Neural cell (in vitro differentiated cells): ENCODE measurements at regions not wholly inside any gene's neighbourhood (a gene's known extent, or its start where the extent isn't known, plus 50 kb on each side); places are given as distances from the start of the nearest gene placed in this dataset.

Experiments
- H2AFZ ChIP-seq: fragments of 200-600, 300-800 bp; sonication (generic), shearing (Covaris generic); 2 replicates; pipeline ENCODE4 v1.6.0; 2014; ENCODE audit warnings: low read depth, mild to moderate bottlenecking, antibody characterized with exemption, low read length, moderate library complexity
- H3F3A ChIP-seq: fragments of 200-600 bp; shearing (Covaris generic); 2 replicates; pipeline ENCODE4 v1.6.1; 2016; ENCODE audit warnings: mild to moderate bottlenecking, moderate library complexity, mixed read lengths, antibody characterized with exemption, low read length; ENCODE audit not compliant: insufficient read depth, poor library complexity, severe bottlenecking
- H3K27ac ChIP-seq: fragments of 200-600, 300-800 bp; sonication (generic), shearing (Covaris generic); 2 replicates; pipeline ENCODE4 v1.5.1; 2014; ENCODE audit warnings: mild to moderate bottlenecking, low read length, moderate library complexity
- H3K27me3 ChIP-seq: fragments of 300-800, 200-600 bp; sonication (generic), shearing (Covaris generic); 2 replicates; pipeline ENCODE4 v1.6.0; 2014; ENCODE audit warnings: mild to moderate bottlenecking, low read depth, low read length, moderate library complexity; ENCODE audit not compliant: insufficient read depth
- H3K36me3 ChIP-seq: fragments of 300-800, 200-600 bp; sonication (generic), shearing (Covaris generic); 2 replicates; pipeline ENCODE4 v1.5.1; 2014; ENCODE audit warnings: mild to moderate bottlenecking, antibody characterized with exemption, low read length, moderate library complexity; ENCODE audit not compliant: insufficient read depth
- H3K4me2 ChIP-seq: fragments of 300-800, 200-600 bp; sonication (generic), shearing (Covaris generic); 2 replicates; pipeline ENCODE4 v1.6.0; 2014; ENCODE audit warnings: mild to moderate bottlenecking, low read length
- H3K4me3 ChIP-seq: fragments of 300-800, 200-600 bp; sonication (generic), shearing (Covaris generic); 2 replicates; pipeline ENCODE4 v1.5.1; 2014; ENCODE audit warnings: mild to moderate bottlenecking, low read length, moderate library complexity
- H3K79me2 ChIP-seq: fragments of 200-600 bp; shearing (Covaris generic); replicated peaks from 2 replicates; pipeline ENCODE4 v1.6.0; 2014; ENCODE audit warnings: mild to moderate bottlenecking, low read length, moderate library complexity; ENCODE audit not compliant: insufficient read depth
- H3K9ac ChIP-seq: fragments of 300-800, 200-600 bp; sonication (generic), shearing (Covaris generic); 2 replicates; pipeline ENCODE4 v1.6.1; 2016; ENCODE audit warnings: mild to moderate bottlenecking, low read length, mixed read lengths
- H3K9me2 ChIP-seq: fragments of 200-600 bp; shearing (Covaris generic); 2 replicates; pipeline ENCODE4 v1.6.1; 2016; ENCODE audit warnings: mild to moderate bottlenecking, low read length, mixed read lengths; ENCODE audit not compliant: insufficient read depth
- H3K9me3 ChIP-seq: fragments of 200-600, 300-800 bp; sonication (generic), shearing (Covaris generic); 2 replicates; pipeline ENCODE4 v1.6.1; 2016; ENCODE audit warnings: mild to moderate bottlenecking, mixed run types, low read length, moderate library complexity, mixed read lengths
- H4K20me1 ChIP-seq: fragments of 200-600 bp; shearing (Covaris generic); 2 replicates; pipeline ENCODE4 v1.6.1; 2016; ENCODE audit warnings: mild to moderate bottlenecking, mixed run types; ENCODE audit not compliant: insufficient read depth
- CTCF ChIP-seq: fragments of 450-650 bp; IDR thresholded peaks from 2 replicates; pipeline ENCODE4 v1.5.1; 2014; ENCODE audit warnings: antibody characterized with exemption, mild to moderate bottlenecking, moderate library complexity; ENCODE audit not compliant: poor library complexity, severe bottlenecking
- EP300 ChIP-seq: fragments of 450-650 bp; conservative IDR thresholded peaks from 2 replicates; pipeline ENCODE4 v1.6.1; 2014; ENCODE audit warnings: antibody characterized with exemption, mild to moderate bottlenecking, moderate library complexity; ENCODE audit not compliant: poor library complexity, severe bottlenecking
- EZH2 ChIP-seq: fragments of 200-600, 300-800 bp; shearing (Covaris generic), sonication (generic); IDR thresholded peaks from 2 replicates; pipeline ENCODE4 v1.6.1; 2014; ENCODE audit warnings: antibody characterized with exemption, low read length, borderline replicate concordance, mild to moderate bottlenecking; ENCODE audit not compliant: insufficient read depth, poor library complexity, severe bottlenecking
- MXI1 ChIP-seq: fragments of 450-650 bp; conservative IDR thresholded peaks from 2 replicates; pipeline ENCODE4 v1.6.1; 2014; ENCODE audit warnings: antibody characterized with exemption, mild to moderate bottlenecking; ENCODE audit not compliant: poor library complexity, severe bottlenecking
- POLR2AphosphoS5 ChIP-seq: IDR thresholded peaks from 2 replicates; pipeline ENCODE4 v1.6.1; 2012
- RAD21 ChIP-seq: fragments of 450-650 bp; conservative IDR thresholded peaks from 2 replicates; pipeline ENCODE4 v1.6.1; 2014; ENCODE audit warnings: antibody characterized with exemption, mild to moderate bottlenecking, moderate library complexity
- REST ChIP-seq: IDR thresholded peaks from 2 replicates; pipeline ENCODE4 v1.6.1; 2012; ENCODE audit warnings: borderline replicate concordance
- SMC3 ChIP-seq: fragments of 450-650 bp; conservative IDR thresholded peaks from 2 replicates; pipeline ENCODE4 v1.6.1; 2014; ENCODE audit warnings: antibody characterized with exemption, mild to moderate bottlenecking, moderate library complexity; ENCODE audit not compliant: poor library complexity
- TAF1 ChIP-seq: IDR thresholded peaks from 2 replicates; pipeline ENCODE4 v1.6.1; 2012; ENCODE audit warnings: low read depth

- Histone ChIP-seq H3K4me3 (no peak overlapping the region), H3K9me2 (no peaks in the 10 kb centered on the region), H3K27ac (no peak overlapping the region), H3K27me3 (no peaks in the 10 kb centered on the region), H3K79me2 (no peaks in the 10 kb centered on the region), H3K36me3 (no peaks in the 10 kb centered on the region), H3K4me2 (no peak overlapping the region), H2AFZ (no peak overlapping the region), H3F3A (no peaks in the 10 kb centered on the region), H3K9ac (no peak overlapping the region), H4K20me1 (no peaks in the 10 kb centered on the region), H3K9me3 (no peaks in the 10 kb centered on the region)
- no peak for TF ChIP-seq RAD21
- no peak for TF ChIP-seq POLR2AphosphoS5
Measured at GRCh38 chr2:129720761-129721160, 258.7 kb upstream of the RAB6C start.

- Histone ChIP-seq H3K79me2 (no peaks in the 10 kb centered on the region), H3F3A (no peaks in the 10 kb centered on the region), H3K9ac (no peak overlapping the region), H4K20me1 (no peaks in the 10 kb centered on the region), H3K4me3 (no peak overlapping the region), H2AFZ (no peak overlapping the region), H3K4me2 (no peak overlapping the region), H3K27me3 (no peaks in the 10 kb centered on the region), H3K9me2 (no peaks in the 10 kb centered on the region), H3K9me3 (no peaks in the 10 kb centered on the region), H3K27ac (no peak overlapping the region), H3K36me3 (no peaks in the 10 kb centered on the region)
- TF ChIP-seq POLR2AphosphoS5: no peak
- no peak for TF ChIP-seq EP300
- no peak for TF ChIP-seq RAD21
- no peak for TF ChIP-seq EZH2
- TF ChIP-seq REST: no peak
- no peak for TF ChIP-seq TAF1
- TF ChIP-seq CTCF: no peak
- TF ChIP-seq SMC3: no peak
- TF ChIP-seq MXI1: no peak
Measured at GRCh38 chr2:129721236-129721635, 258.2 kb upstream of the RAB6C start.

- no peak overlapping the region for H3K4me3 ChIP-seq
- H4K20me1 ChIP-seq: no peaks in the 10 kb centered on the region
- no peak overlapping the region for H3K9ac ChIP-seq
- H3K36me3 ChIP-seq: no peaks in the 10 kb centered on the region
- no peaks in the 10 kb centered on the region for H3K9me3 ChIP-seq
- H3K4me2 ChIP-seq: no peak overlapping the region
- H3F3A ChIP-seq: no peaks in the 10 kb centered on the region
- H3K27me3 ChIP-seq: no peaks in the 10 kb centered on the region
- TF ChIP-seq REST: no peak
- TF ChIP-seq CTCF: no peak
- TF ChIP-seq RAD21: no peak
- TF ChIP-seq EZH2: no peak
- TF ChIP-seq SMC3: no peak
- no peak for TF ChIP-seq TAF1
- TF ChIP-seq MXI1: no peak
- TF ChIP-seq POLR2AphosphoS5: no peak
- TF ChIP-seq EP300: no peak
- no peak overlapping the region for H2AFZ ChIP-seq
- H3K27ac ChIP-seq: no peak overlapping the region
- H3K79me2 ChIP-seq: no peaks in the 10 kb centered on the region
- H3K9me2 ChIP-seq: no peaks in the 10 kb centered on the region
Measured at GRCh38 chr2:129721846-129722245, 257.6 kb upstream of the RAB6C start.
